Lower lobe of right lung (tissue), 2 donors: ENCODE measurements at regions not wholly inside any gene's neighbourhood (a gene's known extent, or its start where the extent isn't known, plus 50 kb on each side); places are given as distances from the start of the nearest gene placed in this dataset.

Source experiments
- ATAC-seq, 2 donors: fragments of 200-7000 bp; cut with Tn5 transposase; one replicate each; pipeline ENCODE4 v1.9.1; 2020 to 2022; ENCODE audit warnings: mild to moderate bottlenecking in 2 of 2, moderate library complexity in 2 of 2
- DNase-seq: peaks from one replicate; pipeline ENCODE4 v3.0.0-alpha.2; 2020
- H3K27ac ChIP-seq: fragments of 200-600 bp; one replicate; pipeline ENCODE4 v1.8.0; 2022
- H3K27me3 ChIP-seq: fragments of 200-600 bp; one replicate; pipeline ENCODE4 v1.8.0; 2022; ENCODE audit warnings: low read depth
- H3K36me3 ChIP-seq: fragments of 200-600 bp; one replicate; pipeline ENCODE4 v1.8.0; 2022; ENCODE audit warnings: mild to moderate bottlenecking
- H3K4me1 ChIP-seq: fragments of 200-600 bp; one replicate; pipeline ENCODE4 v1.8.0; 2022
- H3K4me3 ChIP-seq: fragments of 200-600 bp; one replicate; pipeline ENCODE4 v1.8.0; 2022; ENCODE audit warnings: mild to moderate bottlenecking
- H3K9me3 ChIP-seq: fragments of 200-600 bp; one replicate; pipeline ENCODE4 v1.8.0; 2022
- CTCF ChIP-seq: fragments of 200-600 bp; IDR thresholded peaks from one replicate; pipeline ENCODE4 v1.8.0; 2022; ENCODE audit warnings: antibody characterized with exemption, mild to moderate bottlenecking
- intact Hi-C: fragments of 100-400 bp; cut with DNase I; formaldehyde crosslinking; loops from one replicate; pipeline ENCODE4 v1.11.0; 2022
- donor health status: DM: no; HTN: yes; CAD: no; lungs with severe emphysema.

GRCh38 chr20:6703047-6703446 lies 64.4 kb upstream of the BMP2 start:
- H3K27ac ChIP-seq: peak overlapping the region; percentile 69

GRCh38 chr20:6702144-6702543 lies 65.3 kb upstream of the BMP2 start:
- Histone ChIP-seq H3K4me1 (peaks cover 67% of the 10 kb centered on the region), H3K27ac (no peak overlapping the region), H3K27me3 (peaks cover 5% of the 10 kb centered on the region), H3K9me3 (no peaks in the 10 kb centered on the region), H3K36me3 (no peaks in the 10 kb centered on the region), H3K4me3 (no peak overlapping the region)
- no peak for ATAC-seq
- TF ChIP-seq CTCF: no peak
- intact Hi-C loops: no loop called here
- DNase-seq: no peak

More at GRCh38 chr20:6703047-6703446, 64.4 kb upstream of the BMP2 start:
- Histone ChIP-seq H3K27me3 (no peaks in the 10 kb centered on the region), H3K36me3 (no peaks in the 10 kb centered on the region), H3K4me1 (peaks cover 76% of the 10 kb centered on the region), H3K9me3 (no peaks in the 10 kb centered on the region), H3K4me3 (no peak overlapping the region)
- no peak for ATAC-seq
- DNase-seq: no peak
- no peak for TF ChIP-seq CTCF
- intact Hi-C loops: no loop called here

- DNase-seq (peak; percentile 65), ATAC-seq (peak; percentile 22 to 73)
- Histone ChIP-seq H3K4me3 (no peak overlapping the region), H3K4me1 (peaks cover 58% of the 10 kb centered on the region), H3K27me3 (peaks cover 5% of the 10 kb centered on the region), H3K36me3 (no peaks in the 10 kb centered on the region), H3K9me3 (no peaks in the 10 kb centered on the region), H3K27ac (peak overlapping the region; percentile 8)
- no peak for TF ChIP-seq CTCF
- intact Hi-C loops: no loop called here
Observed at GRCh38 chr20:6700563-6701329, 66.7 kb upstream of the BMP2 start.

- peak in 1 of 2 donors; percentile 34 for ATAC-seq
- intact Hi-C loops: no loop called here
- H3K36me3 ChIP-seq: no peaks in the 10 kb centered on the region
- peaks cover 51% of the 10 kb centered on the region for H3K4me1 ChIP-seq
- no peak overlapping the region for H3K27ac ChIP-seq
- H3K4me3 ChIP-seq: no peak overlapping the region
- H3K9me3 ChIP-seq: no peaks in the 10 kb centered on the region
- no peak for DNase-seq
- no peak for TF ChIP-seq CTCF
- peaks cover 5% of the 10 kb centered on the region for H3K27me3 ChIP-seq
Observed at GRCh38 chr20:6699921-6700562, 67.4 kb upstream of the BMP2 start.

GRCh38 chr20:6698723-6699122 lies 68.8 kb upstream of the BMP2 start:
- no peaks in the 10 kb centered on the region for H3K9me3 ChIP-seq
- TF ChIP-seq CTCF: no peak
- peaks cover 5% of the 10 kb centered on the region for H3K27me3 ChIP-seq
- H3K4me3 ChIP-seq: no peak overlapping the region
- no peaks in the 10 kb centered on the region for H3K36me3 ChIP-seq
- ATAC-seq (no peak), DNase-seq (no peak)
- no peak overlapping the region for H3K27ac ChIP-seq
- intact Hi-C loops: no loop called here
- peaks cover 41% of the 10 kb centered on the region for H3K4me1 ChIP-seq
